HepG2 (cell line): ENCODE measurements at regions not wholly inside any gene's neighbourhood (a gene's known extent, or its start where the extent isn't known, plus 50 kb on each side); places are given as distances from the start of the nearest gene placed in this dataset.

ENCODE experiments used
- ATAC-seq: fragments of 200-7000 bp; cut with Tn5 transposase; 3 replicates; pipeline ENCODE4 v1.9.1; 2020; ENCODE audit warnings: mild to moderate bottlenecking, moderate library complexity
- BruUV-seq: library from RNA; stranded (reverse); fragments of 400-500 nt; replicated peaks from 2 replicates; lab custom pipeline; 2021; lab: Mats Ljungman, UMichigan
- CTCF ChIA-PET: fragments of 300-600 bp; formaldehyde crosslinking; extraction: SDS; loops from one replicate; lab custom pipeline; 2021; ENCODE audit warnings: low total read pairs, inconsistent platforms, low intra/inter-chr PET ratio; lab: Yijun Ruan, JAX
- POLR2A ChIA-PET: fragments of 350-600 bp; sonication (Branson Sonifier 250); formaldehyde crosslinking; loops from one replicate; lab custom pipeline; 2020; ENCODE audit warnings: antibody characterized with exemption, inconsistent platforms; lab: Yijun Ruan, JAX
- DNase-seq: peaks from one replicate; pipeline ENCODE4 v3.0.0-alpha.2; 2015; ENCODE audit warnings: low spot score
- FAIRE-seq: peaks from 3 replicates; lab custom pipeline; 2011; peaks lifted over from hg19 to GRCh38; lab: Jason Lieb, UNC
- H2AFZ ChIP-seq: one replicate; pipeline ENCODE4 v1.6.1; 2011; ENCODE audit warnings: low read length, inconsistent platforms
- H3K27ac ChIP-seq: fragments of 300-600 bp; 3 replicates; pipeline ENCODE4 v1.8.0; 2011; ENCODE audit warnings: mixed run types, mild to moderate bottlenecking, mixed read lengths, low read length, inconsistent platforms; ENCODE audit not compliant: insufficient read depth; ENCODE audit errors: extremely low read length
- H3K27me3 ChIP-seq, 2 experiments: fragments of 200-600 bp in 1 of 2; 2 replicates in 1 of 2; 3 replicates in 1 of 2; pipeline versions ENCODE4 v1.6.0 to v1.8.0; 2011; ENCODE audit warnings: low read length in 2 of 2, mild to moderate bottlenecking in 2 of 2, moderate library complexity in 2 of 2, inconsistent platforms in 1 of 2; ENCODE audit not compliant: insufficient read depth in 2 of 2, control insufficient read depth in 1 of 2
- H3K36me3 ChIP-seq, 2 experiments: fragments of 200-600 bp in 1 of 2; replicated peaks in 1 of 2; 2 replicates in 1 of 2; 3 replicates in 1 of 2; pipeline versions ENCODE4 v1.5.1 to v1.8.0; 2011; ENCODE audit warnings: low read length in 2 of 2, inconsistent platforms in 1 of 2; ENCODE audit not compliant: insufficient read depth in 2 of 2, control insufficient read depth in 1 of 2
- H3K4me1 ChIP-seq: 2 replicates; pipeline ENCODE4 v1.5.1; 2012; ENCODE audit warnings: low read length, inconsistent platforms; ENCODE audit not compliant: insufficient read depth
- H3K4me2 ChIP-seq: 2 replicates; pipeline ENCODE4 v1.6.0; 2011; ENCODE audit warnings: low read depth, low read length, inconsistent platforms
- H3K4me3 ChIP-seq, 3 experiments: fragments of 200-600 bp in 1 of 3; sonication (generic), shearing (Covaris generic) in 1 of 3; replicated peaks in 1 of 3; 2 replicates each; pipeline ENCODE4 v1.5.1; 2011 to 2016; ENCODE audit warnings: low read length in 3 of 3, inconsistent platforms in 2 of 3, low read depth in 2 of 3, mild to moderate bottlenecking in 2 of 3, control low read depth in 1 of 3, mixed read lengths in 1 of 3; ENCODE audit not compliant: insufficient read depth in 1 of 3
- H3K79me2 ChIP-seq: one replicate; pipeline ENCODE4 v1.6.1; 2011; ENCODE audit warnings: low read length, inconsistent platforms; ENCODE audit not compliant: insufficient read depth
- H3K9ac ChIP-seq: 2 replicates; pipeline ENCODE4 v1.6.0; 2011; ENCODE audit warnings: mild to moderate bottlenecking, low read depth, low read length, inconsistent platforms; ENCODE audit not compliant: insufficient read depth
- H3K9me3 ChIP-seq: 2 replicates; pipeline ENCODE4 v1.5.1; 2012; ENCODE audit warnings: mild to moderate bottlenecking, low read length
- H4K20me1 ChIP-seq: 2 replicates; pipeline ENCODE4 v1.6.0; 2011; ENCODE audit warnings: inconsistent platforms, mild to moderate bottlenecking, low read length, moderate library complexity; ENCODE audit not compliant: insufficient read depth
- CENPX ChIP-seq: sonication (generic); formaldehyde crosslinking; IDR thresholded peaks from 2 replicates; pipeline ENCODE4 v1.9.0; 2021; ENCODE audit warnings: mild to moderate bottlenecking, missing genetic modification reagents, moderate library complexity
- NCOR1 ChIP-seq: fragments of 200-600 bp; sonication (generic); IDR thresholded peaks from 2 replicates; pipeline ENCODE4 v1.7.0; 2017; ENCODE audit warnings: antibody characterized with exemption, low read length, borderline replicate concordance
- RBAK ChIP-seq: sonication (generic); formaldehyde crosslinking; IDR thresholded peaks from 2 replicates; pipeline ENCODE4 v1.5.1; 2020; ENCODE audit warnings: mild to moderate bottlenecking, missing genetic modification reagents
- REST ChIP-seq, 2 experiments: IDR thresholded peaks; 2 replicates each; pipeline ENCODE4 v1.6.1; 2011 to 2012; ENCODE audit warnings: low read length in 2 of 2, borderline replicate concordance in 1 of 2, low read depth in 1 of 2, mild to moderate bottlenecking in 1 of 2, moderate library complexity in 1 of 2
- SMARCE1 ChIP-seq: fragments of 450-650 bp; IDR thresholded peaks from 2 replicates; pipeline ENCODE4 v1.6.1; 2017; ENCODE audit warnings: borderline replicate concordance
- ZHX2 ChIP-seq, 2 experiments: sonication (generic) in 1 of 2; formaldehyde crosslinking in 1 of 2; IDR thresholded peaks; 2 replicates each; pipeline versions ENCODE4 v1.6.1 to v1.9.0; 2014 to 2022; ENCODE audit warnings: antibody characterized with exemption in 1 of 2, borderline replicate concordance in 1 of 2, inconsistent platforms in 1 of 2, low read depth in 1 of 2, missing genetic modification reagents in 1 of 2
- ZNF296 ChIP-seq: sonication (generic); formaldehyde crosslinking; conservative IDR thresholded peaks from 2 replicates; pipeline ENCODE4 v1.5.0; 2020; ENCODE audit warnings: mild to moderate bottlenecking, missing genetic modification reagents
- ZNF704 ChIP-seq: sonication (generic); formaldehyde crosslinking; IDR thresholded peaks from 2 replicates; pipeline ENCODE4 v1.8.1; 2023; ENCODE audit warnings: mild to moderate bottlenecking, inconsistent platforms, moderate library complexity, missing genetic modification reagents, borderline replicate concordance
- ZSCAN20 ChIP-seq: sonication (generic); formaldehyde crosslinking; IDR thresholded peaks from 2 replicates; pipeline ENCODE4 v1.4.0; 2020; ENCODE audit warnings: missing genetic modification reagents, mild to moderate bottlenecking, borderline replicate concordance
- WGBS: methylation state at CpG from one replicate; pipeline ENCODE4 v1.1.6; 2017; ENCODE audit warnings: low lambda C conversion rate; 5-methylcytosine and 5-hydroxymethylcytosine counted together
- in situ Hi-C: cut with HindIII; loops from 2 replicates; pipeline ENCODE4 v1.10.0; 2017; ENCODE audit warnings: low pct_unique_long_range_greater_than_20kb; ENCODE audit not compliant: extremely low pct_ligation_motif_present
- intact Hi-C: fragments of 100-400 bp; cut with micrococcal nuclease; formaldehyde crosslinking; loops from one replicate; pipeline ENCODE4 v1.10.0; 2022; ENCODE audit not compliant: unreplicated experiment

GRCh38 chr9:73371801-73372200 is 220.1 kb downstream of the ANXA1 start:
- H2AFZ ChIP-seq: no peak overlapping the region
- DNase-seq: no peak
- CTCF ChIA-PET: no interaction called here

More at GRCh38 chr9:73371801-73372200, 220.1 kb downstream of the ANXA1 start:
- Histone ChIP-seq H3K79me2 (no peaks in the 10 kb centered on the region), H4K20me1 (no peaks in the 10 kb centered on the region), H3K4me3 (no peak overlapping the region), H3K36me3 (no peaks in the 10 kb centered on the region), H3K27ac (no peak overlapping the region), H3K9me3 (no peaks in the 10 kb centered on the region), H3K9ac (no peak overlapping the region), H3K27me3 (no peaks in the 10 kb centered on the region), H3K4me1 (no peaks in the 10 kb centered on the region), H3K4me2 (no peak overlapping the region)
- no peak for FAIRE-seq
- no peak for ATAC-seq
- in situ Hi-C loops (no loop called here), intact Hi-C loops (no loop called here)
- BruUV-seq: no TSS peak
- TF ChIP-seq ZHX2 (IDR thresholded peaks at IDR 0.05; ENCODE audit: low read depth) (no peak), ZHX2 (CRISPR knock-in tag; IDR thresholded peaks at IDR 0.05; ENCODE audit: borderline replicate concordance) (no peak), RBAK (CRISPR knock-in tag) (no peak), ZSCAN20 (CRISPR knock-in tag) (no peak), ZNF296 (CRISPR knock-in tag) (no peak), SMARCE1 (no peak), CENPX (no peak), NCOR1 (no peak), ZNF704 (CRISPR knock-in tag) (no peak), REST (IDR thresholded peaks at IDR 0.05; ENCODE audit: borderline replicate concordance in 1 of 2, low read depth in 1 of 2, low read length in 2 of 2) (no peak)
- 0% methylated on average over 2 of the region's 2 CpGs for WGBS
- POLR2A ChIA-PET: no interaction called here
